ENCODE measurements at regions not wholly inside any gene's neighbourhood (a gene's known extent, or its start where the extent isn't known, plus 50 kb on each side); places are given as distances from the start of the nearest gene placed in this dataset.

- peaks cover 2% of the 10 kb centered on the region; the same call in 1 of the 3 replicates for H3K9me3 ChIP-seq
- CTCF ChIA-PET: interaction anchor here (0.6 to 1.1 kb wide), 3 partner anchors 8 to 1554 kb away, joined by 3 to 4 read pairs (median 4); no protein-coding TSS in a partner anchor
- no peak overlapping the region for H3K4me3 ChIP-seq
- POLR2A ChIA-PET: no interaction called here
- FAIRE-seq (no peak), ATAC-seq (no peak), DNase-seq (ENCODE audit: low read depth in 1 of 2, low spot score in 1 of 2) (no peak)
- no peak overlapping the region for H3K4me2 ChIP-seq
- H3K27ac ChIP-seq: no peak overlapping the region
- TF ChIP-seq HOXA7 (CRISPR knock-in tag; IDR thresholded peaks at IDR 0.05) (no peak), TP53 (CRISPR knock-in tag; IDR thresholded peaks at IDR 0.05) (no peak), HOXB5 (CRISPR knock-in tag; IDR thresholded peaks at IDR 0.05) (no peak), MAX (IDR thresholded peaks at IDR 0.05) (no peak), ZFP36 (IDR thresholded peaks at IDR 0.05; ENCODE audit: borderline replicate concordance, partially characterized antibody) (no peak), CTCF (IDR thresholded peaks at IDR 0.05) (no peak), RCOR1 (IDR thresholded peaks at IDR 0.05; ENCODE audit: low read depth, low read length) (no peak), JUN (IDR thresholded peaks at IDR 0.05) (no peak), ZSCAN20 (CRISPR knock-in tag; IDR thresholded peaks at IDR 0.05) (no peak), ZC3H11A (IDR thresholded peaks at IDR 0.05) (no peak)
- 71% methylated on average over 1 of the region's 1 CpG for WGBS (ENCODE audit: missing lambda C conversion rate)
- 0 out of 3 replicates have a peak, but pooled peaks cover 2% of the 10 kb centered on the region for H3K4me1 ChIP-seq
Measured at GRCh38 chr15:31597466-31597865, 270.8 kb downstream of the KLF13 start.

DNA sequence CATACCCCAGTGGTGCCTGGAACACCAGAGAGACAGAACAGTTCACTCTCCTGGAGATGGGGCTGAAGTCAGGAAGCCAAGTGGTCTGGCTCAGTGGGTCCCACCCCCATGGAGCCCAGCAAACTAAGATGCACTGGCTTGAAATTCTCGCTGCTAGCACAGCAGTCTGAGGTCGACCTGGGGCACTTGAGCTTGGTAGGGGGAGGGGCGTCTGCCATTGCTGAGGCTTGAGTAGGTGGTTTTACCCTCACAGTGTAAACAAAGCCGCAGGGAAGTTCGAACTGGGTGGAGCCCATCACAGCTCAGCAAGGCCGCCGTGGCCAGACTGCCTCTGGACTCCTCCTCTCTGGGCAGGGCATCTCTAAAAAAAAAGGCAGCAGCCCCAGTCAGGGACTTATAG, 272.0 kb downstream of the KLF13 start:
- peak overlapping the region; percentile 25; the same call in 1 of the 3 replicates for H3K4me2 ChIP-seq
- no peak overlapping the region for H3K4me3 ChIP-seq
- ATAC-seq (no peak), DNase-seq (ENCODE audit: low read depth in 1 of 2, low spot score in 1 of 2) (no peak), FAIRE-seq (no peak)
- H3K27ac ChIP-seq: no peak overlapping the region
- 37% methylated on average over 7 of the region's 7 CpGs for WGBS (ENCODE audit: missing lambda C conversion rate)
- peaks cover 2% of the 10 kb centered on the region; the same call in 1 of the 3 replicates for H3K9me3 ChIP-seq
- CTCF ChIA-PET: no interaction called here
- 0 out of 3 replicates have a peak, but pooled peaks cover 2% of the 10 kb centered on the region for H3K4me1 ChIP-seq
- POLR2A ChIA-PET: no interaction called here
- TF ChIP-seq FOSB (CRISPR knock-in tag; IDR thresholded peaks at IDR 0.05) (no peak), KDM1A (IDR thresholded peaks at IDR 0.05; ENCODE audit: low read depth) (no peak), ESRRA (IDR thresholded peaks at IDR 0.05; ENCODE audit: borderline replicate concordance, low read length) (no peak), USF2 (IDR thresholded peaks at IDR 0.05) (no peak), NR3C1 (IDR thresholded peaks at IDR 0.05) (no peak), HOXB13 (CRISPR knock-in tag; IDR thresholded peaks at IDR 0.05; ENCODE audit: low read depth) (no peak), HEYL (CRISPR knock-in tag; IDR thresholded peaks at IDR 0.05) (no peak), JUNB (IDR thresholded peaks at IDR 0.05) (no peak), ZSCAN20 (CRISPR knock-in tag; IDR thresholded peaks at IDR 0.05) (no peak), RARB (CRISPR knock-in tag; IDR thresholded peaks at IDR 0.05) (no peak), JUN (IDR thresholded peaks at IDR 0.05) (no peak), EHF (CRISPR knock-in tag; IDR thresholded peaks at IDR 0.05) (no peak), RCOR1 (IDR thresholded peaks at IDR 0.05; ENCODE audit: low read depth, low read length) (no peak), POLR2AphosphoS2 (conservative IDR thresholded peaks at IDR 0.05; ENCODE audit: low read length) (no peak)
- TF ChIP-seq, protein P1, sequence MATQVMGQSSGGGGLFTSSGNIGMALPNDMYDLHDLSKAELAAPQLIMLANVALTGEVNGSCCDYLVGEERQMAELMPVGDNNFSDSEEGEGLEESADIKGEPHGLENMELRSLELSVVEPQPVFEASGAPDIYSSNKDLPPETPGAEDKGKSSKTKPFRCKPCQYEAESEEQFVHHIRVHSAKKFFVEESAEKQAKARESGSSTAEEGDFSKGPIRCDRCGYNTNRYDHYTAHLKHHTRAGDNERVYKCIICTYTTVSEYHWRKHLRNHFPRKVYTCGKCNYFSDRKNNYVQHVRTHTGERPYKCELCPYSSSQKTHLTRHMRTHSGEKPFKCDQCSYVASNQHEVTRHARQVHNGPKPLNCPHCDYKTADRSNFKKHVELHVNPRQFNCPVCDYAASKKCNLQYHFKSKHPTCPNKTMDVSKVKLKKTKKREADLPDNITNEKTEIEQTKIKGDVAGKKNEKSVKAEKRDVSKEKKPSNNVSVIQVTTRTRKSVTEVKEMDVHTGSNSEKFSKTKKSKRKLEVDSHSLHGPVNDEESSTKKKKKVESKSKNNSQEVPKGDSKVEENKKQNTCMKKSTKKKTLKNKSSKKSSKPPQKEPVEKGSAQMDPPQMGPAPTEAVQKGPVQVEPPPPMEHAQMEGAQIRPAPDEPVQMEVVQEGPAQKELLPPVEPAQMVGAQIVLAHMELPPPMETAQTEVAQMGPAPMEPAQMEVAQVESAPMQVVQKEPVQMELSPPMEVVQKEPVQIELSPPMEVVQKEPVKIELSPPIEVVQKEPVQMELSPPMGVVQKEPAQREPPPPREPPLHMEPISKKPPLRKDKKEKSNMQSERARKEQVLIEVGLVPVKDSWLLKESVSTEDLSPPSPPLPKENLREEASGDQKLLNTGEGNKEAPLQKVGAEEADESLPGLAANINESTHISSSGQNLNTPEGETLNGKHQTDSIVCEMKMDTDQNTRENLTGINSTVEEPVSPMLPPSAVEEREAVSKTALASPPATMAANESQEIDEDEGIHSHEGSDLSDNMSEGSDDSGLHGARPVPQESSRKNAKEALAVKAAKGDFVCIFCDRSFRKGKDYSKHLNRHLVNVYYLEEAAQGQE (IDR thresholded peaks at IDR 0.05): no peak

All from A549 (cell line).